Liver (tissue), 8 donors: ENCODE measurements at regions not wholly inside any gene's neighbourhood (a gene's known extent, or its start where the extent isn't known, plus 50 kb on each side); places are given as distances from the start of the nearest gene placed in this dataset.

Source experiments
- DNase-seq: peaks from one replicate; pipeline ENCODE4 v3.0.0-alpha.2; 2017; ENCODE audit warnings: low spot score
- H3K27ac ChIP-seq, 2 donors: one replicate each; pipeline ENCODE4 v1.7.0; 2013; ENCODE audit warnings: inconsistent platforms in 2 of 2, low read length in 2 of 2, control low read depth in 1 of 2, low read depth in 1 of 2, mild to moderate bottlenecking in 1 of 2
- H3K27me3 ChIP-seq, 4 donors: one replicate each; pipeline versions ENCODE4 v1.6.1 to v1.7.0; 2013; ENCODE audit warnings: low read length in 3 of 4, inconsistent platforms in 1 of 4, mild to moderate bottlenecking in 1 of 4, moderate library complexity in 1 of 4; ENCODE audit not compliant: control insufficient read depth in 4 of 4, insufficient read depth in 4 of 4
- H3K36me3 ChIP-seq, 4 donors: one replicate each; pipeline versions ENCODE4 v1.6.1 to v1.7.0; 2013; ENCODE audit warnings: low read length in 3 of 4, mild to moderate bottlenecking in 3 of 4, low read depth in 1 of 4, moderate library complexity in 1 of 4; ENCODE audit not compliant: control insufficient read depth in 4 of 4, insufficient read depth in 3 of 4
- H3K4me1 ChIP-seq, 4 donors: one replicate each; pipeline versions ENCODE4 v1.6.1 to v1.7.0; 2013; ENCODE audit warnings: low read length in 3 of 4, mild to moderate bottlenecking in 3 of 4, moderate library complexity in 1 of 4; ENCODE audit not compliant: control insufficient read depth in 4 of 4, insufficient read depth in 4 of 4
- H3K4me3 ChIP-seq, 3 donors: one replicate each; pipeline versions ENCODE4 v1.6.1 to v1.7.0; 2013; ENCODE audit warnings: low read length in 3 of 3, control low read depth in 1 of 3, low read depth in 1 of 3, mild to moderate bottlenecking in 1 of 3
- H3K9ac ChIP-seq, 2 donors: one replicate each; pipeline ENCODE4 v1.7.0; 2013; ENCODE audit warnings: low read length in 2 of 2, mild to moderate bottlenecking in 2 of 2, moderate library complexity in 2 of 2, control low read depth in 1 of 2, low read depth in 1 of 2
- H3K9me3 ChIP-seq, 4 donors: one replicate each; pipeline versions ENCODE4 v1.6.1 to v1.7.0; 2013; ENCODE audit warnings: low read length in 3 of 4; ENCODE audit not compliant: control insufficient read depth in 4 of 4
- CTCF ChIP-seq: fragments of 150-350 bp; IDR thresholded peaks from 2 replicates; pipeline ENCODE4 v1.5.1; 2017; ENCODE audit warnings: improper control_type of control experiment, low read depth, low read length; ENCODE audit not compliant: missing input control
- EGR1 ChIP-seq, 2 donors: IDR thresholded peaks; 2 replicates each; pipeline ENCODE4 v1.6.1; 2016 to 2018; ENCODE audit warnings: antibody characterized with exemption in 2 of 2, low read depth in 2 of 2
- FOXA1 ChIP-seq: IDR thresholded peaks from 2 replicates; pipeline ENCODE4 v1.6.1; 2016; ENCODE audit warnings: antibody characterized with exemption
- FOXA2 ChIP-seq: IDR thresholded peaks from 2 replicates; pipeline ENCODE4 v1.6.1; 2016; ENCODE audit warnings: antibody characterized with exemption
- GABPA ChIP-seq, 2 donors: IDR thresholded peaks in 1 of 2; conservative IDR thresholded peaks in 1 of 2; 2 replicates each; pipeline ENCODE4 v1.6.1; 2016; ENCODE audit warnings: antibody characterized with exemption in 2 of 2, mild to moderate bottlenecking in 1 of 2, moderate library complexity in 1 of 2
- HNF4A ChIP-seq, 2 donors: conservative IDR thresholded peaks; 2 replicates each; pipeline ENCODE4 v1.6.1; 2016; ENCODE audit warnings: antibody characterized with exemption in 2 of 2, mild to moderate bottlenecking in 2 of 2
- HNF4G ChIP-seq: IDR thresholded peaks from 2 replicates; pipeline ENCODE4 v1.6.1; 2016; ENCODE audit warnings: antibody characterized with exemption
- MAX ChIP-seq: IDR thresholded peaks from 2 replicates; pipeline ENCODE4 v1.6.1; 2016; ENCODE audit warnings: antibody characterized with exemption
- RAD21 ChIP-seq, 2 donors: IDR thresholded peaks; 2 replicates each; pipeline ENCODE4 v1.6.1; 2016; ENCODE audit warnings: antibody characterized with exemption in 2 of 2, mild to moderate bottlenecking in 2 of 2
- RXRA ChIP-seq, 2 donors: IDR thresholded peaks; 2 replicates each; pipeline ENCODE4 v1.6.1; 2017 to 2018; ENCODE audit warnings: antibody characterized with exemption in 2 of 2, mild to moderate bottlenecking in 1 of 2
- SP1 ChIP-seq: IDR thresholded peaks from 2 replicates; pipeline ENCODE4 v1.6.1; 2018; ENCODE audit warnings: antibody characterized with exemption, mild to moderate bottlenecking
- TAF1 ChIP-seq: conservative IDR thresholded peaks from 2 replicates; pipeline ENCODE4 v1.6.1; 2016; ENCODE audit warnings: antibody characterized with exemption, mild to moderate bottlenecking
- YY1 ChIP-seq: IDR thresholded peaks from 2 replicates; pipeline ENCODE4 v1.6.1; 2016; ENCODE audit warnings: antibody characterized with exemption, mild to moderate bottlenecking
- ZBTB33 ChIP-seq: IDR thresholded peaks from 2 replicates; pipeline ENCODE4 v1.6.1; 2016; ENCODE audit warnings: antibody characterized with exemption
- WGBS: extraction: QIAGEN DNeasy Blood & Tissue Kit; methylation state at CpG from one replicate; pipeline ENCODE4 v1.1.7; 2013; 5-methylcytosine and 5-hydroxymethylcytosine counted together
- TF ChIP-seq, protein P1 (sequence below): IDR thresholded peaks from 2 replicates; pipeline ENCODE4 v1.6.1; 2016; ENCODE audit warnings: antibody characterized with exemption
- donor health status: healthy.
- donor health status: healthy.
- donor health status: healthy.
- donor health status: healthy.
- donor health status: healthy.

- no peaks in the 10 kb centered on the region for H3K36me3 ChIP-seq
- WGBS: 69% methylated on average over 3 of the region's 3 CpGs
- H3K27me3 ChIP-seq: no peaks in the 10 kb centered on the region
- TF ChIP-seq SP1: no peak
- TF ChIP-seq RAD21 (IDR thresholded peaks at IDR 0.05): no peak
- TF ChIP-seq, protein P1, sequence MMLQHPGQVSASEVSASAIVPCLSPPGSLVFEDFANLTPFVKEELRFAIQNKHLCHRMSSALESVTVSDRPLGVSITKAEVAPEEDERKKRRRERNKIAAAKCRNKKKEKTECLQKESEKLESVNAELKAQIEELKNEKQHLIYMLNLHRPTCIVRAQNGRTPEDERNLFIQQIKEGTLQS: no peak
- H3K27ac ChIP-seq: no peak overlapping the region
- no peaks in the 10 kb centered on the region for H3K9me3 ChIP-seq
- H3K4me3 ChIP-seq: no peak overlapping the region
- H3K9ac ChIP-seq: no peak overlapping the region
- no peaks in the 10 kb centered on the region for H3K4me1 ChIP-seq
- no peak for DNase-seq
Measured at GRCh38 chr13:86541461-86541860, 742.2 kb upstream of the SLITRK6 start.

DNA sequence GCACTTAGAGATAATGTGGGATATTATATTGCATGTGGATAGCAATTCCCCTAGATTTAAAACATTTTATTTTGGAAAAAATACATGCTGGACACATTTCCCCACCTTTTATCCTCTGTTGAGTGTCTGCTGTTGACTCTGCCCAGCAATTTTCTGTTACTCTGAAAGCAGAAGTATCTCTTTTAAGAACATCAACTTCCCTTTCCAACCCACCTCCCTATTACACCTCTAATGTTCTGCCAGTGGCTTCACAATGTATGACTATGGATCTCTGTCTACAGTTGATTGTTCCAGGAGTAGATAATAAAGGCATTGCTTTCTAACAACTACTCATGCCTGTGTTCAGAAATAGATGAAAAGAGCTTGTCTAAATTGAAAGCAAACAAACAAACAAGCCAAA, 754.8 kb upstream of the SLITRK6 start:
- no peak for DNase-seq
- no peak for TF ChIP-seq EGR1 (IDR thresholded peaks at IDR 0.05; ENCODE audit: low read depth in 2 of 2)
- no peak for TF ChIP-seq FOXA1
- no peak for TF ChIP-seq HNF4A (conservative IDR thresholded peaks at IDR 0.05)
- TF ChIP-seq RXRA (IDR thresholded peaks at IDR 0.05): no peak
- no peak for TF ChIP-seq SP1
- no peak for TF ChIP-seq GABPA (IDR thresholded peaks at IDR 0.05 in 1 of 2, conservative IDR thresholded peaks at IDR 0.05 in 1 of 2)
- TF ChIP-seq FOXA2: no peak
- no peak for TF ChIP-seq YY1
- no peak for TF ChIP-seq RAD21 (IDR thresholded peaks at IDR 0.05)
- Histone ChIP-seq H3K4me3 (no peak overlapping the region), H3K9ac (no peak overlapping the region), H3K27ac (no peak overlapping the region), H3K27me3 (peaks cover 0 to 2% (median 0%) of the 10 kb centered on the region in 4 donors), H3K4me1 (no peaks in the 10 kb centered on the region), H3K36me3 (no peaks in the 10 kb centered on the region), H3K9me3 (no peaks in the 10 kb centered on the region)

- H3K27ac ChIP-seq: no peak overlapping the region
- 45% methylated on average over 1 of the region's 1 CpG for WGBS
- H3K4me3 ChIP-seq: no peak overlapping the region
- H3K27me3 ChIP-seq: no peaks in the 10 kb centered on the region
- no peaks in the 10 kb centered on the region for H3K36me3 ChIP-seq
- H3K9me3 ChIP-seq: no peaks in the 10 kb centered on the region
- TF ChIP-seq FOXA2: no peak
- TF ChIP-seq GABPA (IDR thresholded peaks at IDR 0.05 in 1 of 2, conservative IDR thresholded peaks at IDR 0.05 in 1 of 2): no peak
- no peak for TF ChIP-seq YY1
- no peak for TF ChIP-seq CTCF
- no peak for TF ChIP-seq TAF1
- no peak for TF ChIP-seq SP1
- TF ChIP-seq HNF4A (conservative IDR thresholded peaks at IDR 0.05): no peak
- no peak for TF ChIP-seq ZBTB33
- TF ChIP-seq RAD21 (IDR thresholded peaks at IDR 0.05): no peak
- TF ChIP-seq MAX: no peak
- TF ChIP-seq HNF4G: no peak
- no peak overlapping the region for H3K9ac ChIP-seq
- no peak for DNase-seq
- H3K4me1 ChIP-seq: no peaks in the 10 kb centered on the region
Measured at GRCh38 chr13:86559901-86560300, 760.7 kb upstream of the SLITRK6 start.
